Choroid plexus epithelial cell (primary cell): ENCODE measurements at regions not wholly inside any gene's neighbourhood (a gene's known extent, or its start where the extent isn't known, plus 50 kb on each side); places are given as distances from the start of the nearest gene placed in this dataset.
"Not testable (repeated sequence)": the region's sequence is repeated elsewhere in the genome, so short reads cannot be mapped to it uniquely, and the experiment has no call there.

Experiments used
- DNase-seq: peaks from one replicate; pipeline ENCODE4 v3.0.0-alpha.2; 2010; ENCODE audit warnings: low read depth
- H3K4me3 ChIP-seq: 2 replicates; pipeline ENCODE4 v1.5.1; 2011; ENCODE audit warnings: low read depth, mild to moderate bottlenecking, control low read depth, low read length, moderate library complexity
- TF ChIP-seq, protein P1 (sequence below): conservative IDR thresholded peaks from 2 replicates; pipeline ENCODE4 v1.5.1; 2011; ENCODE audit warnings: low read depth, mild to moderate bottlenecking, control low read depth, inconsistent platforms, low read length, moderate library complexity

GRCh38 chr3:94373456-94373855 is 310.6 kb downstream of the NSUN3 start:
- H3K4me3 ChIP-seq: no peak overlapping the region
- TF ChIP-seq, protein P1, sequence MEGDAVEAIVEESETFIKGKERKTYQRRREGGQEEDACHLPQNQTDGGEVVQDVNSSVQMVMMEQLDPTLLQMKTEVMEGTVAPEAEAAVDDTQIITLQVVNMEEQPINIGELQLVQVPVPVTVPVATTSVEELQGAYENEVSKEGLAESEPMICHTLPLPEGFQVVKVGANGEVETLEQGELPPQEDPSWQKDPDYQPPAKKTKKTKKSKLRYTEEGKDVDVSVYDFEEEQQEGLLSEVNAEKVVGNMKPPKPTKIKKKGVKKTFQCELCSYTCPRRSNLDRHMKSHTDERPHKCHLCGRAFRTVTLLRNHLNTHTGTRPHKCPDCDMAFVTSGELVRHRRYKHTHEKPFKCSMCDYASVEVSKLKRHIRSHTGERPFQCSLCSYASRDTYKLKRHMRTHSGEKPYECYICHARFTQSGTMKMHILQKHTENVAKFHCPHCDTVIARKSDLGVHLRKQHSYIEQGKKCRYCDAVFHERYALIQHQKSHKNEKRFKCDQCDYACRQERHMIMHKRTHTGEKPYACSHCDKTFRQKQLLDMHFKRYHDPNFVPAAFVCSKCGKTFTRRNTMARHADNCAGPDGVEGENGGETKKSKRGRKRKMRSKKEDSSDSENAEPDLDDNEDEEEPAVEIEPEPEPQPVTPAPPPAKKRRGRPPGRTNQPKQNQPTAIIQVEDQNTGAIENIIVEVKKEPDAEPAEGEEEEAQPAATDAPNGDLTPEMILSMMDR: no peak
- DNase-seq: no peak

DNA sequence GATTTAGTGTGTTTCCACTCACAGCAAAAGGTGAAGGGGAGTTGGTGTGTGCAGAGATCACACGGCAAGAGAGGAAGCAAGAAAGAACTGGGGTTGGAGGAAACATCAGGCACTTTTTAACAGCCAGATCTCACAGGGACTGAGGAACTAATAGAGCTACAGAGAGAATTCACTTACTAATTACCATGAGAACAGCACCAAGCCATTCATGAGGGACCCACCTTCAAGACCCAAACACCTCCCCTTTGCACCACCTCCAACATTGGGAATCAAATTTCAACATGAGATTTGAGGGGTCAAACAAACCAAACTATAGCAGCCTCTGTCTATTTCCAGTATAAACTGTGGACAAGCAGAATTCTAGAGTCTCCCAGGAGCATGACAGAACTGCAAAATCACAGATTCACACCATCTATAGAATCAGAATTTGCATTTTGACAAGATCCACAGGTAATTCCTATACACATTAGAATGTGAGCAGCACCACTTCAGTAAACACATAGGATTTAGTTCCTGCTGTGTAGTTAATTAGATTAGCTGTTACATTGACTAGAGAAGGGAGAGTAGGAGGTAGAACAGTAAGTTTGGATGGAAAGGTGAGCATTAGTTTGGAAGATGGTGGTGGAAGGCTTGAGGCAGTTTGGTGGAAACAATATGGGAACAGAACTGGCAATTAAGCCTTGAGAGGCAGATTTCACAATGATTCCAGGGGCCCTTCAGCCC is 311.7 kb downstream of the NSUN3 start:
- H3K4me3 ChIP-seq: no peak overlapping the region
- TF ChIP-seq, protein P1: no peak

GRCh38 chr3:94377123-94377696 is 314.3 kb downstream of the NSUN3 start:
- not testable (repeated sequence) for H3K4me3 ChIP-seq, DNase-seq

More for the DNA sequence above, 311.7 kb downstream of the NSUN3 start:
- DNase-seq: no peak

GRCh38 chr3:94377863-94378262 is 315.0 kb downstream of the NSUN3 start:
- DNase-seq, H3K4me3 ChIP-seq: not testable (repeated sequence)

DNA sequence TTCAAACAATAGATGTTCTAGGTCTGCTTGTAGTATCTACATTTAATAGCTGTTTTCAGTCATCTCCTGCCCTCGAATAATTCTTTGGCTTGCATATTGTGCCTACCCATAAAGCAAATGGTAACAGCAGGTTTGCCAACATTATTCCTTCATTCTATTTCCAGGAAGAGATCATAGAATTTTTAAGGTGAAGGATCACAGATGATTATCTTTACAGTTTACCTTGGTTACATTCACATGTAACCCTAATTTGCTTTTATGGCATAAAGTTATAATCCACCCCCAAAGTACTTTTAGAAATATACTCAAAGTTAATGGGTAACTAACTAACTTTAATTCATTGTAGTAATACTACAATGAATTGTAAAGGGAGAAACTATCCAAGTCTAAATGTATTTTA is 315.5 kb downstream of the NSUN3 start:
- H3K4me3 ChIP-seq: no peak overlapping the region
- TF ChIP-seq, protein P1: no peak
- no peak for DNase-seq

GRCh38 chr3:94379264-94379663 is 316.4 kb downstream of the NSUN3 start:
- TF ChIP-seq, protein P1: no peak
- no peak for DNase-seq

DNA sequence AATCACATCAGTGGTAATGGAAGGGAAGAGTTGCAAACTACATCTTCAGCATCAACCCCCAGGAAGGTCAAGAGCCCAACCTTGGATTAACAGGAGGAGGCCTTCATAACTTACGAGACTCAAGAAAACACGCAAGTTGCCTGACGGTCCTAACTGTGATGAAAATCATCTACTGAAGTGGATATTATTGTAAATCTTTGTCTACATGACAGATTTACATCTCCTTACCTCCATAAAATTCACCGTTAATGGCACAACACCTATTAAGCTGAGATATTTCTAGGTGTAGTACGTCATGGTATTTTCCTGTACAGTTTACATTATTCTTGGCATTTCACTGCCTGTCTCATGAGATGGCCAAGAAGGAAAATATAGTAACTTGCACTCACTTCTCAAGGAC is 332.0 kb downstream of the NSUN3 start:
- TF ChIP-seq, protein P1: no peak
- DNase-seq: no peak
- H3K4me3 ChIP-seq: no peak overlapping the region

More at GRCh38 chr3:94379264-94379663, 316.4 kb downstream of the NSUN3 start:
- H3K4me3 ChIP-seq: no peak overlapping the region

GRCh38 chr3:94395851-94396250 is 333.0 kb downstream of the NSUN3 start:
- TF ChIP-seq, protein P1: no peak
- no peak for DNase-seq
- H3K4me3 ChIP-seq: no peak overlapping the region
